Ishikawa (cell line): ENCODE measurements at regions not wholly inside any gene's neighbourhood (a gene's known extent, or its start where the extent isn't known, plus 50 kb on each side); places are given as distances from the start of the nearest gene placed in this dataset.

Experiments
- CEBPB ChIP-seq: IDR thresholded peaks from 2 replicates; pipeline ENCODE4 v1.6.1; 2012
- CREB1 ChIP-seq: IDR thresholded peaks from 2 replicates; pipeline ENCODE4 v1.6.1; 2012; ENCODE audit warnings: low read depth
- EGR1 ChIP-seq: IDR thresholded peaks from 2 replicates; pipeline ENCODE4 v1.6.1; 2012
- EP300 ChIP-seq: IDR thresholded peaks from 2 replicates; pipeline ENCODE4 v1.6.1; 2012; ENCODE audit warnings: borderline replicate concordance
- FOXM1 ChIP-seq: IDR thresholded peaks from 2 replicates; pipeline ENCODE4 v1.6.1; 2012; ENCODE audit warnings: low read depth, borderline replicate concordance
- MAX ChIP-seq: IDR thresholded peaks from 2 replicates; pipeline ENCODE4 v1.6.1; 2012
- NFIC ChIP-seq: IDR thresholded peaks from 2 replicates; pipeline ENCODE4 v1.6.1; 2012
- RAD21 ChIP-seq: IDR thresholded peaks from 2 replicates; pipeline ENCODE4 v1.6.1; 2012; ENCODE audit warnings: low read depth
- REST ChIP-seq: IDR thresholded peaks from 2 replicates; pipeline ENCODE4 v1.6.1; 2012; ENCODE audit warnings: low read depth, mild to moderate bottlenecking
- TAF1 ChIP-seq: IDR thresholded peaks from 2 replicates; pipeline ENCODE4 v1.6.1; 2012; ENCODE audit warnings: low read depth, mild to moderate bottlenecking
- TCF12 ChIP-seq: IDR thresholded peaks from 2 replicates; pipeline ENCODE4 v1.6.1; 2012; ENCODE audit warnings: low read depth
- TEAD4 ChIP-seq: IDR thresholded peaks from 2 replicates; pipeline ENCODE4 v1.6.1; 2012
- USF1 ChIP-seq: IDR thresholded peaks from 2 replicates; pipeline ENCODE4 v1.6.1; 2012
- YY1 ChIP-seq: IDR thresholded peaks from 2 replicates; pipeline ENCODE4 v1.6.1; 2012; ENCODE audit warnings: low read depth
- ZBTB7A ChIP-seq: IDR thresholded peaks from 2 replicates; pipeline ENCODE4 v1.6.1; 2012; ENCODE audit warnings: low read depth

- TF ChIP-seq ZBTB7A, result no peak
- no peak for TF ChIP-seq TAF1
- no peak for TF ChIP-seq YY1
- TF ChIP-seq REST, result no peak
- TF ChIP-seq FOXM1, result no peak
- no peak for TF ChIP-seq NFIC
- no peak for TF ChIP-seq TCF12
- TF ChIP-seq EGR1, result no peak
- no peak for TF ChIP-seq USF1
- no peak for TF ChIP-seq CREB1
- TF ChIP-seq CEBPB, result no peak
- TF ChIP-seq EP300, result no peak
- TF ChIP-seq RAD21, result no peak
- TF ChIP-seq MAX, result no peak
- no peak for TF ChIP-seq TEAD4
Measured at GRCh38 chr4:19930742-19931141, 321.0 kb upstream of the SLIT2 start.

GRCh38 chr4:19927381-19927780 is 324.3 kb upstream of the SLIT2 start:
- TF ChIP-seq EGR1 (no peak), CEBPB (no peak), CREB1 (no peak), ZBTB7A (no peak), MAX (no peak), EP300 (no peak), TEAD4 (no peak), YY1 (no peak), REST (no peak), USF1 (no peak), TCF12 (no peak), NFIC (no peak), TAF1 (no peak), FOXM1 (no peak)

GRCh38 chr4:19925516-19925915 is 326.2 kb upstream of the SLIT2 start:
- TF ChIP-seq MAX, result no peak
- TF ChIP-seq EGR1, result no peak
- TF ChIP-seq YY1, result no peak
- no peak for TF ChIP-seq CREB1
- no peak for TF ChIP-seq ZBTB7A
- TF ChIP-seq TEAD4, result no peak
- no peak for TF ChIP-seq TCF12
- no peak for TF ChIP-seq FOXM1
- no peak for TF ChIP-seq CEBPB
- TF ChIP-seq NFIC, result no peak
- no peak for TF ChIP-seq TAF1
- no peak for TF ChIP-seq RAD21
- TF ChIP-seq EP300, result no peak

- TF ChIP-seq CREB1 (no peak), NFIC (no peak), MAX (no peak), FOXM1 (no peak), TEAD4 (no peak), ZBTB7A (no peak), RAD21 (no peak), EP300 (no peak), TCF12 (no peak), REST (no peak), CEBPB (no peak), TAF1 (no peak), EGR1 (no peak), USF1 (no peak), YY1 (no peak)
Measured at GRCh38 chr4:19924761-19925160, 326.9 kb upstream of the SLIT2 start.
